ENCODE measurements at regions not wholly inside any gene's neighbourhood (a gene's known extent, or its start where the extent isn't known, plus 50 kb on each side); places are given as distances from the start of the nearest gene placed in this dataset.

DNA sequence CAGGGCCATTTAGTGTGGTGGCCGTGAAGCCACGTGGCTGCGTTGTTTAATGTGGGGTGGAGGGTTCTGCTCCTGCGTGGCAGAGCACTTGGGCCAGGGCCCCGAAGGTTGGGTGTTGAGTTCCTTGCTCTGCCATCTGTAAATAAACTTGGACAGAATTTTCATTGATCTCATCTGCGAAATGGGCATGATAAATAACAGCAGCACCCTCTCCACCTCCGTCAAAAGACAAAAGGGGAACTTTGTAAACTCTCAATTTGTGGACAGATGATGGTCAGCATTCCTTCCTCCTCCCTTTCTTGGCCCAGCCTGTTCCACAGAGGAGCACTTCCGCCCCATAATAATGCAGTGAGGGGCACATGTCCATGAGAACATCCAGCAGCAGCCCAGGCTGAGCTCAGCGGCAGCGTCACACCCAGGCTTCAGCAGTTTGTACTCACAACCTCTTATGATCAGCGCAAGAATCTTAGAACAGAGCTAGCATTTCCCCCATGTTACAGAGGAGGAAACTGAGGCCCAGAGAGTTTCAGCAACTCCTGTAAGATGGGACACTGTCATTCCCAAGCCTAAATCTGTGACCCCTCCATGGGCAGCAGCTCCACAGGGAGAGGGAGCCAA lies 874.5 kb downstream of the BRD1 start:
- no peak for DNase-seq

GRCh38 chr22:48952256-48953102 lies 875.2 kb downstream of the BRD1 start:
- no peak for DNase-seq

GRCh38 chr22:48951836-48952235 lies 875.8 kb downstream of the BRD1 start:
- DNase-seq, result no peak

DNA sequence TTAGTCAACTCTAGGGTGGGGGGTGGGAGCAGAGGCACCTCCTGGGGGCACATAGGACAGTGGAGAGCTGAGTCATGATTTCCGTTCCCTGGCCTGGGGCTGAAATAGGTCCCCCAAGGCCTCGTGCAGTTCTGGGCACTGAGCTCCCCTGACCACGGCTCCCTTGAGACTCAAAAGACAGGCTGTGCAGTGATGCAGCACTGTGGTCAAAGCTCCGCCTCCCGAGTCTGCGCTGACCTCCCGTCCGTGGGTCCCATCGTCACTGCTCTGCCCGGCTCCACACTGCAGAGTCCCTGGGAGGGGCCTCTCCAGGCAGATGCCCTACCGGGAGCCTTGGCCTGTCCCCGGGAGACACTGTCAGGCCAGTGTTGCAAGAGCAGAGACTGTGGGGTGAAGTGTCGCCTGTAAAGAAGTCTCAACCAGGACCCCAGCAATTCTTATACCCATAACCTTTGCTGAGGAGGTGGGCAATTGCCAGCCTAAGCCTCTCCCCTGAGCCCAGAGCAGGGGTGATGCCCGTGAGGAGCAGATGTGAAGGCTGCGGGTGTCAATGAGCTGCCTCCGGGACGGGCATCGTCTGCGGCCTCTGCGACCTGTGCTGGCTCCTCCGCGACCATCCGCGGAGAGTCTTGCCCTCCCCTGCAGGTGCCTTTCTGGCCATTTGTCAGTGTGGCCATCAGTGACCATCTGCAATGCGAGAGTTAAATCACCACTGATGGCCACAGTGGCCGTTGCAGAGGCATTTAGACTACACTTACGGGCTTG lies 877.3 kb downstream of the BRD1 start:
- DNase-seq, result no peak

GRCh38 chr22:48949375-48950149 lies 878.1 kb downstream of the BRD1 start:
- no peak for DNase-seq

GRCh38 chr22:48948575-48949170 lies 879.0 kb downstream of the BRD1 start:
- DNase-seq, result no peak

- no peak for DNase-seq
These were observed 880.0 kb downstream of the BRD1 start for GRCh38 chr22:48947636-48948035.

- no peak for DNase-seq
These were observed 881.8 kb downstream of the BRD1 start for GRCh38 chr22:48945621-48946458.

DNA sequence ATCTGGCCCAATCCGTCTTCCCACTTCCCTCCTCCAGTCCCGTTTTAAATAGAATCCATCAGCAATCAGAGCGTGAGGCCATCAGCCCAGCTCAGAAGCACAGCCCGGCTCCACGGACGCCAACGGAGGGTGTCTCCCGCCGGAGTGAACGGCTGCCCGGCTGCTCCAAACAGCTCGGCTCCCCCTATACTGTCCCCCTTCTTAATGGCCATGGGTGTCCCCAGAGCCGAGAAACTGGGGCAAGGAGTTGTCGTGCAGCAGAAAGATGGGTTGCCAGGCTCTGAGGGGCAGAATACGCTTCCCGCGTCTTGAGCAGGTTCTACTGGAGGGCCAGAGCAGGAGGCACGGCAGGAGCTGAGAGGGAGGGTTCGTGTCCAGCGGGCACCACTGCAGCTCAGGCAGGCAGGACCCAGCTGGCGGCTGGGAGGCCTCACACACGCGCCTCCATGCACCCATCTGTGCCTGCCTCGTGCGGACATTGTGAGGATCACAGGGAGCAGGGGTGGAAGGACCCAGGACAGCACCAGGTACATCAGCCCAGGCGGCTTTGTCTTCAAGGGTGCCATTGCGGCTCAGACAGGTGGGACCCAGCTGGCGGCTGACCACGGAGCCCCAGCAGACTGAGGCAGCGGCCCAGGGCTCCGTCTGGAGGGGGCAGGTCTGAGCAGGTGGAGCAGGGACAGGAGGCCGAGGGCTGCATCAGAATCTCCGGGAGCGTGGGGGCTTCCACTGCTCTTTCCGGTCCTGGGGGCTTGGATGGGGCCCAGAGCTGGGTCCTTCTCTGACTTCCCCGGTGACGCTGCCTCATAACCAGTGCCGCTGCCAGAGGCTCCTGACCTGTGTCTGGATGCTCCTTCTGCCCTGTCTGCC lies 882.7 kb downstream of the BRD1 start:
- DNase-seq, result no peak

DNA sequence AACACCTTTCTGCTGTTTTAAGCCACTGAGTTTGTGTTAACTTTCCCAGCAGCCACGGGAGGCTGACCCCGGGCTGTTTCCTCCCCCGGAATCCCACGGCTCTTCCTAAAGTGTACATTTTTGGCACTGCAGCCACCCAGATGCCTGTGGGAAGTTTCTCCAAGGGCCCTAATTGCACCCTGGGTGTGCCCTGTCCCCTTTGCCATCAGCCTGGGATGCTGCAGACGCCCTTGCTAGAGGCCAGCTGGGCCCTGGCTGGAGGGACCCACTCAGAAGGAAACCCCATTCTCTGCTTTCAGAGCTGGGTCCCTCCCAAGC lies 883.3 kb downstream of the BRD1 start:
- DNase-seq, result no peak

GRCh38 chr22:48943567-48944432 lies 883.9 kb downstream of the BRD1 start:
- DNase-seq, result peak in 28 of 51 donors; percentile 14 to 67 (median 42)

- DNase-seq, result no peak
These were observed 884.7 kb downstream of the BRD1 start for GRCh38 chr22:48942698-48943566.

DNA sequence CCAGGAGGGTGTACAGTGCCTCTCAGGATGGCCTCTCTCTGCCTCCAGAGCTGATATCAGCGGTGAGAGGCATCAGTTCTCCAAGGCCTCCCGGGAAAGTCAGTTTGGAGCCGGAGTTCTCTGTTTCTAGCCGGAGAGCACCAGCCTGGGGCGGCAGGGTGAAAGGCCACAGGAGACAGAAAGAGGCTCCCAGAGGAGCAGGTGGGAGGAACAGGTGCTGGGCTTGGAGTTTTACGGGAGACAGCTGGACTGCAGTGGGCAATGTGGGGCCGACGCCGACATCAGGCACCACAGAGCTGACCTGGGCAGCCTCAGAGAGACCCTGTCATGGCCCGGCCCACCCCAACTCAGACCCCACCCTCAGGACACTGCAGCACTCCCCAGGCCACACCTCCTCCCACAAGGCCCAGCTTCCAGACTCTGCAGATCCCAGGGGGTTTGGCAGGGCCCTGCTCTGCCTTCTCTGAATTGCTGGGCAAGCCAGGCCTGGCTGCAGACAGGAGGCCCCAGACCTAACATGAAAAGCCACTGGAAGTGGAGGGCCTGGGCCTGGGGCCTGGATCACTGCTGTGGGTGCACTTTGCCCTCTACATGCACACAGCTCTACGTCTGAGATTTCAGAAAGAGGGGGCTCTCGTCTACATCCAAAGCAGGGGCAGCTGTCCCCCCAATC lies 885.6 kb downstream of the BRD1 start:
- DNase-seq, result no peak

GRCh38 chr22:48941033-48941902 lies 886.4 kb downstream of the BRD1 start:
- no peak for DNase-seq

- DNase-seq, result no peak
These were observed 887.2 kb downstream of the BRD1 start for GRCh38 chr22:48940266-48941032.

All from hypothalamus (tissue), 51 donors.